ENCODE measurements at regions not wholly inside any gene's neighbourhood (a gene's known extent, or its start where the extent isn't known, plus 50 kb on each side); places are given as distances from the start of the nearest gene placed in this dataset.
"Not testable (repeated sequence)": the region's sequence is repeated elsewhere in the genome, so short reads cannot be mapped to it uniquely, and the experiment has no call there.

DNA sequence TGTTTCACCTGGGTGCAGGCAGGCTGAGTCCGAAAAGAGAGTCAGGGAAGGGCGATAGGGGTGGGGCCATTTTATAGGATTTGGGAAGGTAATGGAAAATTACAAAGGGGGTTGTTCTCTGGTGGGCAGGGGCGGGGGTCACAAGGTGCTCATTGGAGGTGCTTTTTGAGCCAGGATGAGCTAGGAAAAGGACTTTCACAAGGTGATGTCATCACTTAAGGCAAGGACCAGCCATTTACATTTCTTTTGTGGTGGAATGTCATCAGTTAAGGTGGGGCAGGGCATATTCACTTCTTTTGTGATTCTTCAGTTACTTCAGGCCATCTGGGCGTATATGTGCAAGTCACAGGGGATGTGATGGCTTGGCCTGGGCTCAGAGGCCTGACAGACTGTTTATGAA is 1040.0 kb downstream of the TAF11L14 start:
- not testable (repeated sequence) for DNase-seq (ENCODE audit: low read depth)

- no peak for DNase-seq (ENCODE audit: low read depth)
Measured at GRCh38 chr5:18675041-18675440, 1040.8 kb downstream of the TAF11L14 start.

DNA sequence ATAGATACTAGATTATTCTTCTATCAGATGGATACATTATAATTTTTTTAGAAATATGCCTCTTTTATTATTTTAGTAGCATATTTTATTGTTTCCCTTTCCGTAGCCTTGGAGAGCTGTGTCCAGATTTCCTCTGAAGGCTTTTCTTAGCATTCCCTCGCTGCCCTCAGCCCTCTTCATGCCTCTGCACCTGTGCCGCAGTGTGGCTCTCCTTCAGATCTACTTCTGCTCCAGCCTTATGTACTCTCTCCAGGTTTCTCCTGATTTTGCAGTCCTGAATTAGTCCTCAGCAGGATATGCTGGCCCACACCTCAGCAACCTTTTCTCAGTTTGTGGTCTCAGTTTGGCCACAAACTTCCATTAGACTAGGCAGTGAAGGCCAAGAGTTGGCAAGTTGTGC is 1052.0 kb downstream of the TAF11L14 start:
- DNase-seq (ENCODE audit: low read depth): no peak

- no peak for DNase-seq (ENCODE audit: low read depth)
Measured at GRCh38 chr5:18687429-18687828, 1053.2 kb downstream of the TAF11L14 start.

GRCh38 chr5:18699681-18700080 is 1065.4 kb downstream of the TAF11L14 start:
- peak; percentile 8 for DNase-seq (ENCODE audit: low read depth)

DNA sequence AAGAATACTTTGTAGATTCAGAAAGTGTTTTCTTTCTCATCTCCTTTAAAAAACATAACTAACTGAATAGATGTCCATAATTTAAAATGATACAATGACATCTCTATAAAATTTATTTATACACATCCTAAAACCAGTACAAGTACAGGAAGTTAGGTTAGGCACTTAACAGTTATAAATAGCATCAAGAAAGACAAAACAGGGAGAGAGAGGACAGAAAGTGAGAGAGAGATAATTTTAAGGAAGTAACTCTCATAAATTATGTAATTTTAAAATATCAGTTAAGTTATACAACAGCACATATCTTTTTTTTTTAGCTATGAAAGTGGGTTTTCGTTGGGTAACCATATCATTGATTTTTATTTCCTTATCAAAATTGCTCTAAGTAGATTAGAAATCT is 1068.6 kb downstream of the TAF11L14 start:
- DNase-seq (ENCODE audit: low read depth): no peak

DNA sequence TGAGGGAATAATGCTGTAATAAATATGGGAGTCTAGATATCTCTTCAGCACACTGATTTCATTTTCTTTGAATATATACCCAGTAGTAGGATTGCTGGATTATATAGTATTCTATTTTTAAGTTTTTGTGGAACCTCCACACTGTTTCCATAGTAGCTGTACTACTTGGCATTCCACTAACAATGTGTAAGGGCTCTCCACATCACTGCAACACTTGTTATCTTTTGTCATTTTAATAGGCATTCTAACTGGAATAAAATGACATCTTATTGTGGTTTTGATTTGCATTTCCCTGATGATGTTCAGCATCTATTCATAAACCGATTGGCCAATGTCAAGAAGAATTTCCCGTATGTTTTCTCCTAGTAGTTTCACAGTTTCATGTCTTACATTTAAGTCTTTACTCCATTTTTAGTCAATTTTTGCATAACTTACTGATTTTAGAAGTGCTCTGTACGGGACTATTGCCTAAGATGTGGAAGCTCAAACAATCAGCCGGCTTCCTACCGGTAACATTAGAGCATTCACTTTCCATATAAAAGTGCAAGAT is 1078.8 kb downstream of the TAF11L14 start:
- no peak for DNase-seq (ENCODE audit: low read depth)

DNA sequence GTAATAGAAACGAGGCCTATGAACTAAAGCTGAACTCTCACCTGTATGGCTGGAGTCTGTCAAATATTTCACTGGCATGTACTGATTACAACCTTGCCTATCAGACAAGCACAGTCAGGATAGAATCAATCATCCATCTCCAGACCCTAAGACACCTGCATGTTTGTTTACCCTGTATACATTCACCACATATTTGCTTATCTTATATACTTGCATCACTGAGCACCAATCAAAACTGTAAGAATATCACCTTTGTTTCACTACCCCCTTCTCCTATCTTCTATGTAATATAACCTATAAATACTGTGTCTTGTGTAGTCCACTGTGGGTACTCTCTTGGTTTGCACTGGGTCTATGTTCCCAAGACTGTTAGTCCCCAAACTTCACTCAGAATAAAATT is 1085.7 kb downstream of the TAF11L14 start:
- DNase-seq (ENCODE audit: low read depth): no peak

GRCh38 chr5:18732556-18733479 is 1098.6 kb downstream of the TAF11L14 start:
- peak; percentile 42 for DNase-seq (ENCODE audit: low read depth)

GRCh38 chr5:18736051-18736398 is 1101.8 kb downstream of the TAF11L14 start:
- no peak for DNase-seq (ENCODE audit: low read depth)

- DNase-seq (ENCODE audit: low read depth): not testable (repeated sequence)
Measured at GRCh38 chr5:18736736-18737135, 1102.5 kb downstream of the TAF11L14 start.

- no peak for DNase-seq (ENCODE audit: low read depth)
Measured at GRCh38 chr5:18740301-18740700, 1106.0 kb downstream of the TAF11L14 start.

DNA sequence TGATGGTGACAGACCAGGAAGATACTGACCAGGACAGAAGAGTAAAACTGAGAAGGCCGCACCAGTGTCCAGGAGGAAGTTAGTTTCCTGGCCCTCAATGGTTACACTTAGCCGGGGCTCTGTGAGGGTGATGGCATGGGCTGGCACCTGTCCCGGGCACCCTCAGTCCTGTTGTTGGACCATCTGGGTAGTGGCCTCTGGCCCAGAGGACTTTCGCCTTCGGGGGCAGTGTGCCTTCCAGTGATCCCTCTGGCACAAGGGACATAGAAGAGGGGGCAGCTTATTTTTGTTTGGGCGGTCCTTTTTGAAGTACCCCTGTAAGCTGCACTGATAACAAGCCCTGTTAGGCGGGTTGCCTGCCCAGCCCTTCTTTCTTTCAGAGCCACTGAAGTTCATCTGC is 1108.6 kb downstream of the TAF11L14 start:
- DNase-seq (ENCODE audit: low read depth): no peak

DNA sequence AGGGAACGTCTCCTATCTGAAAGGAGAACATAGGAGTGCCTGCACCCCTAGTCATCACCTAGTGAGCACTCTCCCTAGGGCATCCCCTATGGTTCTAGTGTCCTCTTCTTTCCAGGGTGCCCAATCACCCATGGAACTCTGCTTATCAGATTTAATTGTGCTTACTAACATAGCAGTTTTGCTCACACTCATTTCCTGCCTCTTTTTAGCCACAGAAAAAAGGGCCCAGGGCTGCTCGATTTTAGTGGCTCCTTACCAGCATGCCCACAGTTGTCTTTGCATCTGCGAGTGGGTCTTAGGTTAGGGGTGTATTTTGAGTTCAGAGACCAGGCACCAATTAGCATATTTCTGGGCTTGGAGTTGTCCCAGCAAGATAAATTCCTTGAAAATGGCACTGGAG is 1110.2 kb downstream of the TAF11L14 start:
- DNase-seq (ENCODE audit: low read depth): no peak

DNA sequence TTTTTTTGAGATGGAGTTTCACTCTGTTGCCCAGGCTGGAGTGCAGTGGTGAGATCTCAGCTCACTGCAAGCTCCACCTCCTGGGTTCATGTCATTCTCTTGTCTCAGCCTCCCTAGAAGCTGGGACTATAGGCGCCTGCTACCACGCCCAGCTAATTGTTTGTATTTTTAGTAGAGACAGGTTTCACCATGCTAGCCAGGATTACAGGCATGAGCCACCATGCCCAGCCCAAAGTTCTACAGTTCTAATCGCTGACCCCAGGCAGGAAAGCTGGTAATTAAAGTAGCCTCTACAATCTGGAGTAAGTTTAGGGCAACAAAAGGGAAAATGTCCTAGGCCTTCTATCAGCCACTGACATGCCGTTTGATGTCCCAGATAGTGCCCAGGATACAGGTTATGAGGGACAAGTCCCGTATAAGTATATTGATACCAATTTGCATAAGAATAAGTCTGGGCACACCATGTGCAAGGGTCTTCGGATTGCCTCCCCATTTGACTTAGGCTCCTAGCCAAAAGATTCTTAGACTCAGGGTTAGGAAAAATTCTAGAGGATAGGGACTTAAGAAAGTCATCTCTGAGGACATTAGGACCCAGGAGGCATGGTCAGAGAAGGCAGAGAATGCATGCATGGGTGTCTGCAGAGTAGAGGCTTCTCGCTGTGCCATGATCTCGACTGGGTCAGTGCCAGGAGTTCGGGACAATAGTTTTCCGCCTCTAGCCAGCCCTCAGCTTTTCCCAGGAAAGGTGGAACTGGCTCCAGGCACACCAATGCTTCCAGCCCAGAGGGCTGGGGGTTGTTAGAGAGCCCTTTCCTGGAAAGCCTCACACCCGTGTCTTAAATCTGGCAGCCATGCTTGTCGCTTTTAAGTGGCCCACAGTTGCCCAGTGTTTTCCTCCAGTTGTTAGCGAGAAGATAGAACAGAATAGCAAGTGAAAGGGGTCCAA is 1111.1 kb downstream of the TAF11L14 start:
- peak; percentile 27 for DNase-seq (ENCODE audit: low read depth)

GRCh38 chr5:18745988-18746615 is 1111.8 kb downstream of the TAF11L14 start:
- DNase-seq (ENCODE audit: low read depth): peak; percentile 36

GRCh38 chr5:18749763-18750162 is 1115.5 kb downstream of the TAF11L14 start:
- no peak for DNase-seq (ENCODE audit: low read depth)

DNA sequence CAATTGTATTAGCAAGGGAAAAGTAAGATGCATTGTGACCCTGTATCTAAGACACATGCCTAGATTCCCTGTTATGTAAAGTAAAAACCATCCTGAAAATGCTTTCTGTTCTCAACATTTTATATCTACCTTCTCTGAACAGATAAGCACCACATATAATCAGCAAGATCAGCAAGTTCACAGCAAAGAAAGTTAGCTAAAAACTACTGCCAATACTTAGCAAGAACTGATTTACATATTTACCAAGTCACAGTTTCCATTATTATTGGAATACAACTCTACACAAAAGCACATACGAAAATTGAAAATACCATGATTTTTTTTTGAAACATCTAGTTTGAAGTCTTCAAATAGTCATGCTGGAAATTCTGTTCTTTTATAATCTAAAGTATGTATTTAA is 1118.1 kb downstream of the TAF11L14 start:
- DNase-seq (ENCODE audit: low read depth): no peak

DNA sequence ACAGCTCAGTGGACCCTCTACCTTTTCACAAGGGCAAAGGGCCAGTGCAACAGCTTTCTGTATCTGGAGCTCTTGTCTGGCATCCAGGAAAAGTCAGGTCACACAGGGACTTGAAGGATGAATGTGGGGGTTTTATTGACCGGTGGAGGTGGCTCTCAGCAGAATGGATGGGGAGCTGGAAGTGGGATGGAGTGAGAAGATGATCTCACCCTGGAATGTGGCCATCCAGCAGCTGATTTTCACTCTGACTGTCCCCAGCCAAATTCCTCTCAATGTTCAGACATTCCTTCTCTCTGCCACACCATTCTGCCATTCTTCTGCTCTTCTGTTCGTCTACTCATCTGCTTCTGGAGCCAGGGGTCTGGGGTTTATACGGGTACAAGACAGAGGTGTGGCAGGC is 1119.9 kb downstream of the TAF11L14 start:
- DNase-seq (ENCODE audit: low read depth): no peak

DNA sequence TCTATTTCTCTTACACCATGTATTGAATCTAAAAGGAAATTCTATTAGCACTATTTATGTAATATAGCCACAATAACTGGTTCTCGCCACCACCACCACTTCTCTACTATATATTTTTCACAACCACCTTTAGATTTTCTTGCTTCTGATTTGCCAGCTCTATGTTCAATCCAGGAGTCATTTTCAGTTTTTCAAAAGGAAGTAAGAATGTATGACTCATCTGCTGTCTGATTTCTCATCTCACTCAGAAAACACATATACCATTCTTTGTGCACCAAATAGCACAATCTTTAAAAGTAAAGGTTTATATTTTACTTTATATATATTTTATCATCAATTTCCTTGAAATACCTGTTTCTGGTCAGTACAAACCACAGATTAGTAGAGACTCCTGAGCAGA is 1127.5 kb downstream of the TAF11L14 start:
- DNase-seq (ENCODE audit: low read depth): no peak

DNA sequence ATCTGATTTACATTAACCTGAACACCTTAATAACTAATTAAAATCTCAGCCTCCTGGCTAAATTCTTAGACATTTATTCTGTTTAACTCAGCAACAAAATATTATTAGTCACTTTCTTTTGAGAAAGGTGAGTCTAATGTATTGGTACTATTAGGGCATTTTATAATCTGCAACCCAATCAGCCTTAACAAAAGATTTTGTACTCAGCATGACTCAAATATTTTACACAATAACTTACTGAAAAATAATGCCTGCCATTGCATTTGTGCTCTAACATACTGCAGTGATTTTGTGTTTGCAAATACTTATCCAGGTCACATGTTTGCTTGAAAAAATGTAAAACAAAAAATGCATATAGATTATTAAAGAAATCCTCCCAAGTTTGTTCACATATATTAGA is 1129.9 kb downstream of the TAF11L14 start:
- no peak for DNase-seq (ENCODE audit: low read depth)

All from myocyte (in vitro differentiated cells).